HEK293 (cell line): ENCODE measurements at regions not wholly inside any gene's neighbourhood (a gene's known extent, or its start where the extent isn't known, plus 50 kb on each side); places are given as distances from the start of the nearest gene placed in this dataset.

Experiments used
- CTCF ChIA-PET: fragments of 350-600 bp; formaldehyde crosslinking; extraction: SDS; loops from one replicate; lab custom pipeline; 2021; ENCODE audit warnings: antibody characterized with exemption; lab: Yijun Ruan, JAX
- POLR2A ChIA-PET: fragments of 300-600 bp; formaldehyde crosslinking; extraction: SDS; loops from one replicate; lab custom pipeline; 2020; ENCODE audit warnings: antibody characterized with exemption, inconsistent platforms; lab: Yijun Ruan, JAX
- H3K27ac ChIP-seq: fragments of 200-500 bp; sonication (Bioruptor generic); 2 replicates; pipeline ENCODE4 v1.5.1; 2014; ENCODE audit warnings: low read depth, low read length, control low read depth, inconsistent platforms; ENCODE audit errors: extremely low read depth
- H3K36me3 ChIP-seq, 2 experiments: fragments of 200-500 bp in 1 of 2; sonication (Bioruptor generic) in 1 of 2; 1 replicate in 1 of 2; 2 replicates in 1 of 2; pipeline ENCODE4 v1.5.1; 2014 to 2017; ENCODE audit warnings: inconsistent platforms in 2 of 2, low read length in 2 of 2; ENCODE audit not compliant: control insufficient read depth in 2 of 2, insufficient read depth in 1 of 2
- H3K4me1 ChIP-seq: fragments of 200-500 bp; sonication (Bioruptor generic); 2 replicates; pipeline ENCODE4 v1.5.1; 2014; ENCODE audit warnings: mild to moderate bottlenecking, low read length, inconsistent platforms; ENCODE audit not compliant: control insufficient read depth, insufficient read depth
- H3K4me3 ChIP-seq: 2 replicates; pipeline ENCODE4 v1.5.1; 2011; ENCODE audit warnings: low read depth, mild to moderate bottlenecking, control low read depth, low read length, moderate library complexity
- H3K9me3 ChIP-seq: fragments of 200-500 bp; sonication (Bioruptor generic); 2 replicates; pipeline ENCODE4 v1.5.1; 2014; ENCODE audit warnings: low read depth, low read length, inconsistent platforms; ENCODE audit not compliant: control insufficient read depth, insufficient read depth
- INSM2 ChIP-seq: fragments of 450-650 bp; formaldehyde crosslinking; IDR thresholded peaks from 2 replicates; pipeline ENCODE4 v1.5.1; 2016; ENCODE audit warnings: missing biosample characterization, missing genetic modification characterization
- PRDM10 ChIP-seq: fragments of 450-650 bp; formaldehyde crosslinking; IDR thresholded peaks from 2 replicates; pipeline ENCODE4 v1.5.1; 2016; ENCODE audit warnings: missing biosample characterization, missing genetic modification characterization
- SCRT2 ChIP-seq: fragments of 450-650 bp; formaldehyde crosslinking; IDR thresholded peaks from 2 replicates; pipeline ENCODE4 v1.5.1; 2016; ENCODE audit warnings: missing biosample characterization, missing genetic modification characterization
- WT1 ChIP-seq: fragments of 450-650 bp; formaldehyde crosslinking; IDR thresholded peaks from 2 replicates; pipeline ENCODE4 v1.5.1; 2016; ENCODE audit warnings: missing biosample characterization, missing genetic modification characterization
- YY1 ChIP-seq: fragments of 450-650 bp; formaldehyde crosslinking; IDR thresholded peaks from 2 replicates; pipeline ENCODE4 v1.5.1; 2018; ENCODE audit warnings: missing biosample characterization, missing genetic modification characterization
- ZBTB6 ChIP-seq: fragments of 450-650 bp; formaldehyde crosslinking; IDR thresholded peaks from 2 replicates; pipeline ENCODE4 v1.5.1; 2017; ENCODE audit warnings: missing biosample characterization, missing genetic modification characterization
- ZBTB8A ChIP-seq: fragments of 450-650 bp; formaldehyde crosslinking; IDR thresholded peaks from 2 replicates; pipeline ENCODE4 v1.5.1; 2016; ENCODE audit warnings: missing biosample characterization, missing genetic modification characterization
- ZEB2 ChIP-seq: fragments of 450-650 bp; formaldehyde crosslinking; IDR thresholded peaks from 2 replicates; pipeline ENCODE4 v1.5.1; 2016; ENCODE audit warnings: missing biosample characterization, missing genetic modification characterization
- ZNF140 ChIP-seq: fragments of 450-650 bp; formaldehyde crosslinking; IDR thresholded peaks from 2 replicates; pipeline ENCODE4 v1.5.1; 2016; ENCODE audit warnings: missing biosample characterization, missing genetic modification characterization
- ZNF169 ChIP-seq: fragments of 450-650 bp; formaldehyde crosslinking; IDR thresholded peaks from 2 replicates; pipeline ENCODE4 v1.5.1; 2016; ENCODE audit warnings: missing biosample characterization, missing genetic modification characterization
- ZNF175 ChIP-seq: fragments of 450-650 bp; formaldehyde crosslinking; IDR thresholded peaks from 2 replicates; pipeline ENCODE4 v1.5.1; 2016; ENCODE audit warnings: missing biosample characterization, missing genetic modification characterization
- ZNF266 ChIP-seq: fragments of 450-650 bp; formaldehyde crosslinking; IDR thresholded peaks from 2 replicates; pipeline ENCODE4 v1.5.1; 2016; ENCODE audit warnings: missing biosample characterization, missing genetic modification characterization, low read depth
- ZNF335 ChIP-seq: fragments of 450-650 bp; formaldehyde crosslinking; conservative IDR thresholded peaks from 2 replicates; pipeline ENCODE4 v1.5.1; 2016; ENCODE audit warnings: missing biosample characterization, missing genetic modification characterization
- ZNF366 ChIP-seq: fragments of 450-650 bp; formaldehyde crosslinking; conservative IDR thresholded peaks from 2 replicates; pipeline ENCODE4 v1.5.1; 2016; ENCODE audit warnings: missing biosample characterization, missing genetic modification characterization
- ZNF394 ChIP-seq: fragments of 450-650 bp; formaldehyde crosslinking; IDR thresholded peaks from 2 replicates; pipeline ENCODE4 v1.5.1; 2016; ENCODE audit warnings: missing biosample characterization, missing genetic modification characterization, mild to moderate bottlenecking, moderate library complexity, borderline replicate concordance
- ZNF416 ChIP-seq: fragments of 450-650 bp; formaldehyde crosslinking; IDR thresholded peaks from 2 replicates; pipeline ENCODE4 v1.5.1; 2016; ENCODE audit warnings: missing biosample characterization, missing genetic modification characterization
- ZNF548 ChIP-seq: fragments of 450-650 bp; formaldehyde crosslinking; IDR thresholded peaks from 2 replicates; pipeline ENCODE4 v1.5.1; 2016; ENCODE audit warnings: missing biosample characterization, missing genetic modification characterization
- ZNF558 ChIP-seq: fragments of 450-650 bp; formaldehyde crosslinking; IDR thresholded peaks from 2 replicates; pipeline ENCODE4 v1.5.1; 2016; ENCODE audit warnings: missing biosample characterization, missing genetic modification characterization
- ZNF610 ChIP-seq: fragments of 450-650 bp; formaldehyde crosslinking; IDR thresholded peaks from 2 replicates; pipeline ENCODE4 v1.5.1; 2016; ENCODE audit warnings: missing biosample characterization, missing genetic modification characterization, borderline replicate concordance
- ZNF645 ChIP-seq: fragments of 450-650 bp; formaldehyde crosslinking; IDR thresholded peaks from 2 replicates; pipeline ENCODE4; 2016; ENCODE audit warnings: missing biosample characterization, missing genetic modification characterization
- ZNF654 ChIP-seq: fragments of 450-650 bp; formaldehyde crosslinking; IDR thresholded peaks from 2 replicates; pipeline ENCODE4 v1.5.1; 2016; ENCODE audit warnings: low read depth, missing biosample characterization, missing genetic modification characterization
- ZSCAN23 ChIP-seq: fragments of 450-650 bp; formaldehyde crosslinking; IDR thresholded peaks from 2 replicates; pipeline ENCODE4 v1.5.1; 2016; ENCODE audit warnings: missing biosample characterization, missing genetic modification characterization

- Histone ChIP-seq H3K9me3 (no peaks in the 10 kb centered on the region), H3K36me3 (no peaks in the 10 kb centered on the region), H3K4me3 (no peak overlapping the region), H3K27ac (no peak overlapping the region), H3K4me1 (no peaks in the 10 kb centered on the region)
- CTCF ChIA-PET = interaction anchor here (0.7 kb wide), 1 partner anchor 368 kb away, joined by 3 read pairs; no protein-coding TSS in a partner anchor
- no peak for TF ChIP-seq PRDM10
- no peak for TF ChIP-seq ZNF610 (tag by site-specific recombination)
- TF ChIP-seq, all 188 proteins: peak for 0
- POLR2A ChIA-PET = no interaction called here
Observed at GRCh38 chr13:61294467-61295191, 121.0 kb downstream of the PCDH20 start.

- CTCF ChIA-PET = interaction anchor here (0.6 to 1.4 kb wide), 6 partner anchors 117 to 1914 kb away, joined by 3 to 7 read pairs (median 3); no protein-coding TSS in a partner anchor
- H3K9me3 ChIP-seq = no peaks in the 10 kb centered on the region
- H3K36me3 ChIP-seq = no peaks in the 10 kb centered on the region
- H3K27ac ChIP-seq = no peak overlapping the region
- TF ChIP-seq INSM2 (no peak), ZNF140 (tag by site-specific recombination) (no peak), ZNF654 (tag by site-specific recombination) (0 out of 2 replicates have a peak, but pooled peaks have one; percentile 11), ZNF394 (tag by site-specific recombination) (no peak)
- TF ChIP-seq, all 188 proteins: peak for 1
- POLR2A ChIA-PET = no interaction called here
- Histone ChIP-seq H3K4me1 (no peaks in the 10 kb centered on the region), H3K4me3 (no peak overlapping the region)
Observed at GRCh38 chr13:61286148-61286745, 129.4 kb downstream of the PCDH20 start.

- Histone ChIP-seq H3K27ac (no peak overlapping the region), H3K4me1 (no peaks in the 10 kb centered on the region), H3K9me3 (no peaks in the 10 kb centered on the region), H3K4me3 (no peak overlapping the region), H3K36me3 (no peaks in the 10 kb centered on the region)
- CTCF ChIA-PET = no interaction called here
- POLR2A ChIA-PET = no interaction called here
- no peak for TF ChIP-seq SCRT2 (tag by site-specific recombination)
- no peak for TF ChIP-seq ZNF558 (tag by site-specific recombination)
- TF ChIP-seq ZNF175 = no peak
- no peak for TF ChIP-seq WT1 (tag by site-specific recombination)
- TF ChIP-seq ZNF140 (tag by site-specific recombination) = no peak
- no peak for TF ChIP-seq ZBTB6 (tag by site-specific recombination)
- no peak for TF ChIP-seq ZNF266 (tag by site-specific recombination)
- no peak for TF ChIP-seq ZNF416 (tag by site-specific recombination)
- no peak for TF ChIP-seq ZEB2 (tag by site-specific recombination)
- no peak for TF ChIP-seq ZNF366 (tag by site-specific recombination)
- no peak for TF ChIP-seq ZSCAN23 (tag by site-specific recombination)
- no peak for TF ChIP-seq YY1 (tag by site-specific recombination)
- no peak for TF ChIP-seq ZBTB8A (tag by site-specific recombination)
- TF ChIP-seq ZNF645 = no peak
- TF ChIP-seq ZNF548 (tag by site-specific recombination) = no peak
- no peak for TF ChIP-seq ZNF335 (tag by site-specific recombination)
- TF ChIP-seq ZNF169 (tag by site-specific recombination) = no peak
Observed at GRCh38 chr13:61277586-61278276, 137.9 kb downstream of the PCDH20 start.
